ENCODE measurements at regions not wholly inside any gene's neighbourhood (a gene's known extent, or its start where the extent isn't known, plus 50 kb on each side); places are given as distances from the start of the nearest gene placed in this dataset.
"Not testable (repeated sequence)": the region's sequence is repeated elsewhere in the genome, so short reads cannot be mapped to it uniquely, and the experiment has no call there.

DNA sequence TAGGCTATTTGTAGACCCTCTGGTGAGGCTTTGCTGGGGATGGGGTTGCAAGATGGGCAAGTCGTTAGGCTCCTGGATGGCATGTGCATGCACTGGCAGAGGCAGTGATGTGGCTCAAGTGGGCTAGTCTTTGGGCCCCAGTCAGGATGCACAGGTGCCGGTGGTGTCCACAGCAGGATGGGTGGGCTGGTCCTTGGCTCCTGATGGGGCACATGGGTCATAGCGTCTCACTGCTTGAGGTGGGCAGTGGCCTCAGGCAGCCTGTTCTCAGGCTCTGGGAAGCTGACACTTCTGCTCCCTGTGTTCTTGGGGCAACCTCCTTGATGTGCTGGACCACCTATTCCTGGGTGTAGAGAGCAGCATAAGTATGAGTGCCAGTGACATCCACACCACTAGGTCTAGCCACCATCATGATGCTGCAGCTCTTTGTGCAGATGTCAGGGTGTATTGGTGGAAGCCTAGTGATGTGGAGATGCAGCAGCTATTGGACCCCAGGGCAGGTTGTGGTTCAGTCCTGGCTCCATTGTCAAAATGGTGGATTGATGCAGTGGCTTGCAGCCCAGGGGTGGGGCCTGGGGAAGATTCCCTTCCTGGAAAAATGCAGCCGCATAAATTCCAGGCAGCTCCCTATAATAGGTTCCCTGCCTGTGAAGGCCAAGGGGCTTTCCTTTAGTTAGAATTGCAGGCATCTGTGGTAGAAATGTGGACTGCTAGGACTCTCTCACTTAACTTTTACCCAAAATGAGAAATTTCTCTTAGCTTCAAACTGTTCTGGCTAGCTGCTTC is 742.5 kb upstream of the MDGA2 start:
- no peak for DNase-seq (ENCODE audit: low read depth in 2 of 2)

DNA sequence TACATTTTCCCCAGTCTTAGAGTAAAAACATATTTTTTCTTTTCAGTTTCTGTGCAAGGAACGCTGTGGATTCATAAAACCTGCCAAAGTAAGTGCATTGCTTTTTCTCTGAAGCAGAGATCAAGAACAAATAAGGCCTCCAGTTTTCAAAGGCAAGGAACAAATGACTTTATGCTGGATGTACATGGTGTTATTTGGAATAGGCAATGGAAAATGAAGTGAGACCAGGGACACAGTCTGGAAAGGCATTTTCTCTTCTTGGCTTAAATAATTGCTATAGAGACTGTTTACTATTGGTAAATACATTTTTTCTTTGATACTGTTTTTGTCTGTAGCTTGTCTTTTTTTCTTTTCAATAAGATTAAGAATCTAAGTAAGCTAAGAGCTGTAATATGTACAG is 725.9 kb upstream of the MDGA2 start:
- DNase-seq (ENCODE audit: low read depth in 2 of 2): no peak

DNA sequence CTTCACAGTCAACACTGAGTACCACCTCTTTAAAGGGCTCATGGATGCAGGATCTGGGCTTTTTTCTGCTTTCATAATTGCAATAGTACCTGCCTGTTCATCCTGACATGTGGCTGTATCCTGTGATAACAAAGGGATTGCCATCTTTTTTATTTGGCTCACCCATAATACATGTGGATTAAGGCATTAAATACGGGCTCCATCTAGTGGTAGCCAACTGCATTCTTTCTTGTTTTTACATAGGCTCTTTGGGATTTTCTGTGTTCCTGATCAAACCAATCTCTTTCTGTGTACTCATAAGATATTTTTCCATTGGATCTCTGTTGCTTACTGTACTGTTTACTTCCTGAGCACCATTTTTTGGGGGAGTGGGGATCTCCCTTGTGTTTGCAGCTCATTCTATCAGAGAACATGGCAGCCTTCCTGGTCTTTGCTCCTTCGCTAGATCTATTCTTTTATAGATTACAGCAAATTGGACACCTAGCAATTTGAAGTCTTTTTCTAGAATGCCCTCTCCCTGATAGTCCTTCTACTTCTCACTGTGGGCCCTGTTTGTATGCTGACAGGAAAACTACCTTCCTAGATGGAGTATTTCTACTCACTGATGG is 723.4 kb upstream of the MDGA2 start:
- DNase-seq (ENCODE audit: low read depth in 2 of 2): no peak

DNA sequence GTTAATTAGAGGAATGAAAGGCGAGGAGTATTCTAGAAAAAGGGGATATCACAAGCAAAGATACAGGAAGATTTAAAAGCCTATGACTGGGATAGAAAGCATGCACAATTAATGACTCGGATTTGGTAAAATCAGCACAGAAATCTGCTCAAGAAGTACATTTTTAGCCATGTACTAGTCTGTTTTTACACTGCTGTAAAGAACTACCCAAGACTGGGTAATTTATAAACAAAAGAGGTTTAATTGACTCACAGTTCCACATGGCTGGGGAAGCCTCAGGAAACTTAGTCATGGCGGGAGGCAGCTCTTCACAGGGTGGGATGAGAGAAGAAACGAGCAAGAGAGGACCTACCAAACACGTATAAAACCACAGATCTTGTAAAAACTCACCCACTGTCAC is 716.3 kb upstream of the MDGA2 start:
- no peak for DNase-seq (ENCODE audit: low read depth in 2 of 2)

DNA sequence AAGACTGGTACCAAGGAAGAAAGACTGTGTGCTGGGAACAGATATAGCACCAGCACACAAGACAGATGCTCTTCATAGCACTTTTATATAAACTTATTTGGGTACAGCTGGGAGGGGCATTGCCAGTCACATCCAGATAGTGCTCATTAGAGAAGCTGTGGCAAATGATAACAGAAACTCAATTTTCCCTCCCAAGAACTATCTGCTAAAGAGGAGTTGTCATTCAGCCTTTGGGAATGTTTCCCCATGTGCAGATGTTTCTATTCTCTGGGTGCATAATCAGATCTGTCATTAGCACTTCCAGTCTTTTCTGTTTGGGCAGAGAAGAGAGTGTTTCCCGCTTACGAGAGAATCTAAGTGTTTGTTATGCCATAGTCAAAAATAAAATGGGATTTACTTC is 714.9 kb upstream of the MDGA2 start:
- DNase-seq (ENCODE audit: low read depth in 2 of 2): no peak

- DNase-seq (ENCODE audit: low read depth in 2 of 2): no peak
Measured at GRCh38 chr14:48384821-48385220, 709.4 kb upstream of the MDGA2 start.

- no peak for DNase-seq (ENCODE audit: low read depth in 2 of 2)
Measured at GRCh38 chr14:48382961-48383360, 707.6 kb upstream of the MDGA2 start.

DNA sequence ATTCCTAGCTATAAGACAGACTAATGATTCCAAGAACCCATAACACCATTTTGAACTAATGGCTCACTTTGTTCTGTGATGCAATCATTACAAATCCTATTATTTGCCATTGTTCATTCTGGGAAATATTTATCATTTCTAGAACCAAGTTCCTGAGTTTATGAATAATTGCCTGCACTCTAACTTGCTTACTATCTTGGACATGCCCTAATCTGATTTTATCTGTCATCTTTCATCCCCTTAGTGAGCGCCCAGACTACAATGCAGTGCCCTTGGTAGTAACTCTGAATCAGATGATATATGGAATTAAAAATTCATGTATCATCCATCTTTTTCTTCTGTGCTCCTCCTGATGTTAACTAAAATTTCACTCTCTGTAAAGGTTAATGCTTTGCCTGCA is 703.1 kb upstream of the MDGA2 start:
- DNase-seq (ENCODE audit: low read depth in 2 of 2): no peak

DNA sequence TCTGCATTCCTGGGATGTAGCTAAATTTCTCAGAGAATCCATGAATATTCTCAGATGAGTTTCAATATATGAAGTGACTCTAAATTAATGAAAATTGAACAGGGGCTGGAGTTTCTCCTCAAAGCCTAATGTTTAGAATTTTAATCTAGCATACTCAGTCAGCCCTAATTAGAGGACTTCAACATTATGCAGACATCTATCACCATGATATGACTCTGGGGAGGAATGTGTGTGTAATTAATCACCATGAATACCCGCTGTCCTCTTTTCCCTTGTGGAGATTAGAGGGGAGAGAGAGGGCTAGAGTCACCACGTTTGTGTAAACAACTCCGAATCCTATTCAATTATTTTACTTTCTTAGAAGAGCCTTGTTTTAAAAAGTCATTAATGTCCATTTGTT is 698.6 kb upstream of the MDGA2 start:
- no peak for DNase-seq (ENCODE audit: low read depth in 2 of 2)

DNA sequence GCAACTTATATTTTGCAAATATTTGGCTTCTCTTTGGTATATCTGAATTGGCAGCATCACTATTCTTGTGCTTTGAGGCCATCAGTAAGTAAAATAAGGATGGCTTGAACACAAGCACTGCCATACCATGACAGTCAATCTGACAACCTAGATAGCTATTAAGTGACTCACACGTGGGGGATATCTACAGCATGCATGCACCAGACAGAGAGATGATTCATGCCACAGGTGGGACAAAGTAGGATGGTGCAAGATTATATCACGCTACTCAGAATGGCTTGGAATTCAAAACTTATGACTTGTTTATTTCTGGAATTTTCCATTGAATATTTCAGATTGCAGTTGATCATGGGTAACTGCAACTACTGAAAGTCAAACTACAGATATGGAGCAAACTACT is 675.6 kb upstream of the MDGA2 start:
- DNase-seq (ENCODE audit: low read depth in 2 of 2): no peak

GRCh38 chr14:48349689-48350088 is 674.3 kb upstream of the MDGA2 start:
- DNase-seq (ENCODE audit: low read depth in 2 of 2): no peak

- DNase-seq (ENCODE audit: low read depth in 2 of 2): no peak
Measured at GRCh38 chr14:48341069-48341468, 665.7 kb upstream of the MDGA2 start.

DNA sequence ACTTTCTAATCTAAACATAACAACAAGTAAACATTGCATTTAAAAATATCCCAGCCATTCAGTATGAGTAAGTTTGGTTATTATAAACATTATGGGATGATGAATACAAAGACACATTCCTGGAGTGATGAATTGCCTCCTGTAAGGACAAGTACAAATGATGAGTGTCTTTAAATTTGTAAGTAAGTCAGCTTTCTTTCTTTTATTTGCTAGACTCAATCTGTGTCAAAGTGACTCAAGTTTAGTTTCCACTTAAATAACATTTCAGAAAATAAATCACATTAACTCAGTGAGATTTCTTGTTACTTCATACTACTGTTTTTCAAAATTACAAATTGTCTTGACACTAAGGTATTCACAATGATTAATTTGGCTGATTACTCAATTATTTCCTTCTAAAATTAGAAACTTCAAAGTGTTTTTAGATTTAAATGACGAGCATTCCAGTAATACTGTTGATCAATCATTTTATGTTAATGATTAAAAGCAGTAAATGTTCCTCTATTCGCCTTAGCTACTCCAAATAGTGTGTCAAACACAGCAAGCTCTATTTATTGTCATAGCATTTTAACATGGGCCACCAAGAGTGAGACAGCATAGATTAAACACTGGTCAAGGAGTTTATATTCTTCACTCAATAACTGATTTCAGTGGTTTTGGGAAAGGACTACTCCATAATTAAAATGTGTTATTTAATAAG is 658.0 kb upstream of the MDGA2 start:
- no peak for DNase-seq (ENCODE audit: low read depth in 2 of 2)

- DNase-seq (ENCODE audit: low read depth in 2 of 2): no peak
Measured at GRCh38 chr14:48331421-48331820, 656.0 kb upstream of the MDGA2 start.

DNA sequence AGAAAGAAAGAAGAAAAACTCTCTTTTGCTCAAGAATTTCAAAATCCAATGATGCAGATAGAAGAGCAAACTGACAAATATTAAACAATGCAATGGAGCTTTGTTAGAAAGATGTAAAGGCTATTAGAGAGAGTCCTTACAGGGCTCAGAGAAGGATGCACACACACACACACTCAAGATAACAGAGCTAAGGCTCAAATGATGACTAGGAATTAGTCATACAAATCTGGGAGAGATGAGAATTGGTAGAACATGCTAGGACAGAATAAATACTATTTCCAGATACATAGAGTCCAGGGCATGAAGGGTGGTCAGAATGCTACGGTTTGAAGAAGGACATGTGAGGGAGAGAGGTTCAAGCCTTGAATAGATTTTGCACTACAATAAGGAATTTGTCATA is 650.1 kb upstream of the MDGA2 start:
- DNase-seq (ENCODE audit: low read depth in 2 of 2): no peak

DNA sequence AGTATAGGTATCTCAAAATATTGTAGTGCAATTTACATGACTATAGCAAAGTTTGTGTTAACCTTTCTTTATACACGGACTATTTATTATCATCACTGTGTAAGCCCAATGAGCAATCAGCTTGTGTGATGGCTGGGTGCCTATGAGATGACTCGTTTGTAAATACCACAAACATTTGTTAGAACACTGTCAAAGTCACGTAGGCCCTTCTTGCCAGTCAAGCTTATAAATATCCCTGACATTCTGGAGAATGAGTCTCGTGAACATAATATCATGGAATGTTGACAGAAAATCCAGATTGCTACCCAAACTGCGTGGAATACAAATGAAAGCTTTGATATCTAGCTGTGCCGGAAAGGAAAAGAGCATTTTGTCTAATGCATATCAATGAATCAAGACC is 648.3 kb upstream of the MDGA2 start:
- no peak for DNase-seq (ENCODE audit: low read depth in 2 of 2)

GRCh38 chr14:48319823-48320222 is 644.4 kb upstream of the MDGA2 start:
- no peak for DNase-seq (ENCODE audit: low read depth in 2 of 2)

DNA sequence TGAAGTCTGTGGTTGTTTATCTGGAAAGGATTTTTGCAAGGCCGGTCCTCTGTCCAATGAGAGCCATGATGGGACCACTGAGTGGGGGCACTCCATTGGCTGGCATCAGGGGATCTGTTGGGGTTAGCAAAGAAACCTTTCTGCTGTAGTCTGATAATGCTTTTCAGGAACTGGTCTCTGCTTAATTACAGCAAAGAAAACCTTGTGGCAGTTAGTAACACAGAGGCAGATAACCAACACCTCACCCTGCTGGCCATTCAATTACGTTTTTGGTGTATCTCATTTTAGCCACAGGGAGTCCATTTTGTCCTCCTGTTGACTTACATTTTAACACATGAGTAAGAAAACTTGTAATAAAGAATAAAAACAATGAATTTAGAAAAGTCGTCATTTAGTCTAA is 629.3 kb upstream of the MDGA2 start:
- no peak for DNase-seq (ENCODE audit: low read depth in 2 of 2)

DNA sequence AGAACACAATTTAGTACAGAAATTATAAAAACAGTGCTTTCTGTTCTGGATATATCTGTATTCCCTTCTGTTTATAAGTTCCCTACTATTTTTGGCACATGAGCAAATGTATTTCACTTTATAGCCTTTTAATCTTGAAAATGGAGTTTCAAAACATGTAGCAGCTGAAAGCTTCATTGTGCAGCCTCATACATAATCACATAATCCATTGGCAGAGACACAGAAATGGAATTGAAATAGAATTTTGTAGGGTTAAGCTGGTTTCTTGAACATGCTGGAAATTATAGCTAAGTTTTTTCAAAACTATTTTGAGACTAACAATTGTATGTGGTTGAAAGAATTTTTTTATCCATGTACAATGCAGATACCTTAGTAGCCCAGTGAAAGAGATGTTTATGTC is 614.3 kb upstream of the MDGA2 start:
- DNase-seq (ENCODE audit: low read depth in 2 of 2): no peak

- DNase-seq (ENCODE audit: low read depth in 2 of 2): not testable (repeated sequence)
Measured at GRCh38 chr14:48285217-48285616, 609.8 kb upstream of the MDGA2 start.

GRCh38 chr14:48275301-48275700 is 599.9 kb upstream of the MDGA2 start:
- no peak for DNase-seq (ENCODE audit: low read depth in 2 of 2)

DNA sequence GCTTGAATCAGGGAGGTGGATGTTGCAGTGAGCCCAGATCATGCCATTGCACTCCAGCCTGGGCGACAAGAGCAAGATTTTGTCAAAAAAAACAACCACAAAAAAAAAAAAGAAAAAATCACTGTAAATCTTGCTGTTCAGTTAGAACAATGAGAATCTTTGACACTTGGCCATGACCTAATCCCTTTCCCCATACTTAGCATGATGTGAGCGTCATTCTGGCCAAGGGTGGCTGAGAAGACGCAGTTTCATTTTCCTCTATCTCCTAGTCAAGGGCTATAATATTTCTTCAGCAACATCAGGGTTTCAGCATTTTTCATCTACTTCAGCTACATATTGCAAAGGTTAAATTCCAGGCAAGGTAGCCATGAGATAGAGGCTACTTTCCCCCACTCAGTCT is 599.4 kb upstream of the MDGA2 start:
- DNase-seq (ENCODE audit: low read depth in 2 of 2): no peak

DNA sequence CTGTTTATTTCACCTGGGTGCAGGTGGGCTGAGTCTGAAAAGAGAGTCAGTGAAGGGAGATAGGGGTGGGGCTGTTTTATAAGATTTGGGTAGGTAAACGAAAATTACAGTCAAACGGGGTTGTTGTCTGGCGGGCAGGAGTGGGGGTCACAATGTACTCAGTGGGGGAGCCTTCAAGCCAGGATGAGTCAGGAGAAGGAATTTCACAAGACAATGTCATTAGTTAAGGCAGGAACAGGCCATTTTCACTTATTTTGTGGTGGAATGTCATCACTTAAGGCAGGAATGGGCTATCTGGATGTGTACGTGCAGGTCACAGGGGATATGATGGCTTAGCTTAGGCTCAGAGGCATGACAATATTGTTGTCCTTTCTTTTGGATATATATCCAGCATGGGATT is 592.5 kb upstream of the MDGA2 start:
- DNase-seq (ENCODE audit: low read depth in 2 of 2): not testable (repeated sequence)
